GM23338 (cell line): ENCODE measurements at regions not wholly inside any gene's neighbourhood (a gene's known extent, or its start where the extent isn't known, plus 50 kb on each side); places are given as distances from the start of the nearest gene placed in this dataset.

Source experiments
- ATAC-seq: fragments of 200-7000 bp; cut with Tn5 transposase; 3 replicates; pipeline ENCODE4 v1.9.1; 2020
- DNase-seq: peaks from one replicate; pipeline ENCODE4 v3.0.0-alpha.2; 2015; ENCODE audit warnings: low spot score
- H2AFZ ChIP-seq: fragments of 200-600 bp; sonication (generic); 2 replicates; pipeline ENCODE4 v1.8.0; 2016; ENCODE audit warnings: antibody characterized with exemption, mild to moderate bottlenecking, moderate library complexity
- H3F3A ChIP-seq: fragments of 200-600 bp; sonication (generic); replicated peaks from 2 replicates; pipeline ENCODE4 v1.8.0; 2017; ENCODE audit warnings: antibody characterized with exemption, mixed run types, low read depth
- H3K27ac ChIP-seq: fragments of 200-600 bp; sonication (generic); 2 replicates; pipeline ENCODE4 v1.6.1; 2016; ENCODE audit warnings: low read depth
- H3K27me3 ChIP-seq: fragments of 200-600 bp; sonication (generic); 2 replicates; pipeline ENCODE4 v1.8.0; 2016; ENCODE audit warnings: mild to moderate bottlenecking, mixed run types, moderate library complexity; ENCODE audit not compliant: insufficient read depth
- H3K36me3 ChIP-seq: fragments of 200-600 bp; sonication (generic); 2 replicates; pipeline ENCODE4 v1.8.0; 2016; ENCODE audit warnings: mild to moderate bottlenecking; ENCODE audit not compliant: insufficient read depth
- H3K4me1 ChIP-seq: fragments of 200-600 bp; sonication (generic); 2 replicates; pipeline ENCODE4 v1.8.0; 2016; ENCODE audit warnings: mild to moderate bottlenecking, moderate library complexity; ENCODE audit not compliant: insufficient read depth
- H3K4me2 ChIP-seq: fragments of 200-600 bp; sonication (generic); 2 replicates; pipeline ENCODE4 v1.7.1; 2017; ENCODE audit warnings: mixed run types
- H3K4me3 ChIP-seq: fragments of 200-600 bp; sonication (generic); 2 replicates; pipeline ENCODE4 v1.6.1; 2016; ENCODE audit warnings: mixed run types
- H3K79me2 ChIP-seq: fragments of 200-600 bp; sonication (generic); replicated peaks from 2 replicates; pipeline ENCODE4 v1.8.0; 2017; ENCODE audit warnings: mild to moderate bottlenecking; ENCODE audit not compliant: insufficient read depth
- H3K9me2 ChIP-seq: fragments of 200-600 bp; sonication (generic); 2 replicates; pipeline ENCODE4 v1.8.0; 2017; ENCODE audit not compliant: insufficient read depth
- H4K20me1 ChIP-seq: fragments of 200-600 bp; sonication (generic); replicated peaks from 2 replicates; pipeline ENCODE4 v1.8.0; 2017; ENCODE audit warnings: mild to moderate bottlenecking; ENCODE audit not compliant: insufficient read depth
- H3K27ac Mint-ChIP-seq: 2 replicates; pipeline ENCODE4 v1.8.0; 2020; ENCODE audit warnings: inconsistent platforms, mild to moderate bottlenecking, moderate library complexity, mixed read lengths
- H3K27me3 Mint-ChIP-seq: 3 replicates; pipeline ENCODE4 v1.8.0; 2022; ENCODE audit warnings: low read depth, mild to moderate bottlenecking, moderate library complexity, mixed read lengths, inconsistent platforms; ENCODE audit not compliant: insufficient read depth, poor library complexity
- H3K36me3 Mint-ChIP-seq: 3 replicates; pipeline ENCODE4 v1.8.0; 2021; ENCODE audit warnings: low read depth, mild to moderate bottlenecking, inconsistent platforms, moderate library complexity, mixed read lengths
- H3K4me1 Mint-ChIP-seq: 3 replicates; pipeline ENCODE4 v1.8.0; 2020; ENCODE audit warnings: mild to moderate bottlenecking, inconsistent platforms, mixed read lengths
- H3K4me3 Mint-ChIP-seq: 3 replicates; pipeline ENCODE4 v1.8.0; 2021; ENCODE audit warnings: moderate library complexity, mild to moderate bottlenecking, inconsistent platforms, mixed read lengths
- H3K9me3 Mint-ChIP-seq: 3 replicates; pipeline ENCODE4 v1.8.0; 2020; ENCODE audit warnings: moderate library complexity, mild to moderate bottlenecking, inconsistent platforms, mixed read lengths
- CREB1 ChIP-seq: fragments of 250-450 bp; sonication (Bioruptor Pico); IDR thresholded peaks from 2 replicates; pipeline ENCODE4 v1.5.0; 2020; ENCODE audit warnings: low read depth, mild to moderate bottlenecking, moderate library complexity
- ETS1 ChIP-seq: IDR thresholded peaks from 2 replicates; pipeline ENCODE4 v1.6.1; 2016; ENCODE audit warnings: antibody characterized with exemption
- EZH2 ChIP-seq: fragments of 200-600 bp; sonication (generic); IDR thresholded peaks from one replicate; pipeline ENCODE4 v1.8.0; 2017; ENCODE audit warnings: antibody characterized with exemption, mild to moderate bottlenecking, low read depth; ENCODE audit not compliant: unreplicated experiment
- JUNB ChIP-seq: IDR thresholded peaks from one replicate; pipeline ENCODE4 v1.6.1; 2016; ENCODE audit warnings: antibody characterized with exemption; ENCODE audit not compliant: unreplicated experiment
- NANOG ChIP-seq: IDR thresholded peaks from 2 replicates; pipeline ENCODE4 v1.6.1; 2016; ENCODE audit warnings: antibody characterized with exemption, borderline replicate concordance
- POLR2AphosphoS5 ChIP-seq: IDR thresholded peaks from 2 replicates; pipeline ENCODE4 v1.6.1; 2016; ENCODE audit warnings: antibody characterized with exemption, low read depth
- REST ChIP-seq: IDR thresholded peaks from one replicate; pipeline ENCODE4 v1.6.1; 2018; ENCODE audit warnings: antibody characterized with exemption; ENCODE audit not compliant: unreplicated experiment
- STAT1 ChIP-seq: IDR thresholded peaks from one replicate; pipeline ENCODE4 v1.6.1; 2016; ENCODE audit warnings: antibody characterized with exemption; ENCODE audit not compliant: unreplicated experiment
- ZNF114 ChIP-seq: fragments of 250-450 bp; sonication (Bioruptor Pico); IDR thresholded peaks from 2 replicates; pipeline ENCODE4 v1.5.0; 2020; ENCODE audit warnings: mild to moderate bottlenecking, moderate library complexity
- ZNF331 ChIP-seq: fragments of 250-450 bp; sonication (Bioruptor Pico); IDR thresholded peaks from 2 replicates; pipeline ENCODE4 v1.5.0; 2020; ENCODE audit warnings: low read depth, mild to moderate bottlenecking, moderate library complexity

GRCh38 chr12:11953523-11953922, 117.2 kb upstream of the BCL2L14 start (continued):
- TF ChIP-seq NANOG (no peak), ZNF114 (CRISPR knock-in tag) (no peak), JUNB (no peak), POLR2AphosphoS5 (no peak), EZH2 (no peak), REST (no peak)

- H3K27me3 ChIP-seq: no peaks in the 10 kb centered on the region
- no peaks in the 10 kb centered on the region for H3K36me3 ChIP-seq
- no peak for DNase-seq
- H3K4me2 ChIP-seq: no peak overlapping the region
- ATAC-seq: no peak
- TF ChIP-seq ETS1: no peak
- TF ChIP-seq CREB1 (CRISPR knock-in tag): no peak
- TF ChIP-seq STAT1: no peak
- no peak for TF ChIP-seq ZNF331 (CRISPR knock-in tag)
- H4K20me1 ChIP-seq: no peaks in the 10 kb centered on the region
- no peaks in the 10 kb centered on the region for H3K9me2 ChIP-seq
- H2AFZ ChIP-seq: no peak overlapping the region
- H3F3A ChIP-seq: no peaks in the 10 kb centered on the region
- H3K27ac ChIP-seq: no peak overlapping the region
- no peaks in the 10 kb centered on the region for H3K79me2 ChIP-seq
- Mint-ChIP-seq H3K27ac (no peak overlapping the region), H3K36me3 (no peaks in the 10 kb centered on the region), H3K4me3 (no peak overlapping the region), H3K4me1 (peaks cover 9% of the 10 kb centered on the region), H3K27me3 (peaks cover 8% of the 10 kb centered on the region), H3K9me3 (no peaks in the 10 kb centered on the region)
- no peaks in the 10 kb centered on the region for H3K4me1 ChIP-seq
- H3K4me3 ChIP-seq: no peak overlapping the region
Observed at GRCh38 chr12:11954181-11954580, 116.6 kb upstream of the BCL2L14 start.
